Smooth muscle cell (in vitro differentiated cells): ENCODE measurements at regions not wholly inside any gene's neighbourhood (a gene's known extent, or its start where the extent isn't known, plus 50 kb on each side); places are given as distances from the start of the nearest gene placed in this dataset.

Experiments used
- DNase-seq: peaks from one replicate; lab custom pipeline; 2025; ENCODE audit not compliant: unreplicated experiment; lab: John Stamatoyannopoulos, UW
- H2AFZ ChIP-seq: fragments of 200-600 bp; sonication (generic); 2 replicates; pipeline ENCODE4 v1.6.0; 2016; ENCODE audit warnings: antibody characterized with exemption, low read depth, mild to moderate bottlenecking
- H3F3A ChIP-seq: fragments of 200-600 bp; sonication (generic); 2 replicates; pipeline ENCODE4 v1.6.0; 2017; ENCODE audit warnings: antibody characterized with exemption, low read depth
- H3K27ac ChIP-seq: fragments of 200-600 bp; sonication (generic); 2 replicates; pipeline ENCODE4 v1.5.1; 2016; ENCODE audit warnings: low read depth, mild to moderate bottlenecking
- H3K27me3 ChIP-seq: fragments of 200-600 bp; sonication (generic); 2 replicates; pipeline ENCODE4 v1.6.1; 2016; ENCODE audit warnings: low read depth, mild to moderate bottlenecking
- H3K36me3 ChIP-seq: fragments of 200-600 bp; sonication (generic); 2 replicates; pipeline ENCODE4 v1.5.1; 2016; ENCODE audit warnings: low read depth
- H3K4me1 ChIP-seq: fragments of 200-600 bp; sonication (generic); 2 replicates; pipeline ENCODE4 v1.5.1; 2016; ENCODE audit warnings: low read depth
- H3K4me2 ChIP-seq: fragments of 200-600 bp; sonication (generic); 2 replicates; pipeline ENCODE4 v1.6.0; 2016; ENCODE audit warnings: mild to moderate bottlenecking
- H3K4me3 ChIP-seq: fragments of 200-600 bp; sonication (generic); 2 replicates; pipeline ENCODE4 v1.5.1; 2016; ENCODE audit warnings: mild to moderate bottlenecking
- H3K79me2 ChIP-seq: fragments of 200-600 bp; sonication (generic); 2 replicates; pipeline ENCODE4 v1.6.0; 2016; ENCODE audit warnings: low read depth, mild to moderate bottlenecking
- H3K9ac ChIP-seq: fragments of 200-600 bp; sonication (generic); 2 replicates; pipeline ENCODE4 v1.6.0; 2016; ENCODE audit warnings: low read depth
- H3K9me3 ChIP-seq: fragments of 200-600 bp; sonication (generic); replicated peaks from 2 replicates; pipeline ENCODE4 v1.5.1; 2016; ENCODE audit warnings: low read depth
- H4K20me1 ChIP-seq: fragments of 200-600 bp; sonication (generic); 2 replicates; pipeline ENCODE4 v1.6.0; 2016; ENCODE audit warnings: low read depth
- CTCF ChIP-seq: fragments of 200-600 bp; sonication (generic); IDR thresholded peaks from 2 replicates; pipeline ENCODE4 v1.5.1; 2017; ENCODE audit warnings: borderline replicate concordance, mild to moderate bottlenecking, antibody characterized with exemption; ENCODE audit not compliant: insufficient read depth, poor library complexity, severe bottlenecking
- WGBS: methylation state at CpG from one replicate; pipeline ENCODE4 v1.1.7; 2016; ENCODE audit warnings: low lambda C conversion rate; 5-methylcytosine and 5-hydroxymethylcytosine counted together

- Histone ChIP-seq H3K4me1 (no peaks in the 10 kb centered on the region), H3K4me3 (no peak overlapping the region), H3K9me3 (no peaks in the 10 kb centered on the region), H2AFZ (no peak overlapping the region), H3K27ac (no peak overlapping the region), H3K36me3 (no peaks in the 10 kb centered on the region), H3K79me2 (no peaks in the 10 kb centered on the region), H3K27me3 (no peaks in the 10 kb centered on the region), H4K20me1 (no peaks in the 10 kb centered on the region), H3K9ac (no peak overlapping the region), H3F3A (no peaks in the 10 kb centered on the region), H3K4me2 (no peak overlapping the region)
- DNase-seq: no peak
- TF ChIP-seq CTCF: no peak
Observed at GRCh38 chr3:103752986-103753385, 1318.2 kb downstream of the ZPLD1 start.

GRCh38 chr3:103767635-103768034 lies 1332.8 kb downstream of the ZPLD1 start:
- H3K27ac ChIP-seq: no peak overlapping the region
- 94% methylated on average over 12 of the region's 12 CpGs for WGBS
- no peaks in the 10 kb centered on the region for H3K79me2 ChIP-seq
- no peaks in the 10 kb centered on the region for H3K27me3 ChIP-seq
- H3K4me1 ChIP-seq: no peaks in the 10 kb centered on the region
- no peaks in the 10 kb centered on the region for H3K36me3 ChIP-seq
- peaks cover 5% of the 10 kb centered on the region for H3K9me3 ChIP-seq
- H3K9ac ChIP-seq: no peak overlapping the region
- DNase-seq: no peak
- H3F3A ChIP-seq: no peaks in the 10 kb centered on the region
- no peak overlapping the region for H3K4me2 ChIP-seq
- no peak for TF ChIP-seq CTCF
- H3K4me3 ChIP-seq: no peak overlapping the region
- H4K20me1 ChIP-seq: no peaks in the 10 kb centered on the region
- H2AFZ ChIP-seq: no peak overlapping the region

- no peak for TF ChIP-seq CTCF
- H3K9ac ChIP-seq: no peak overlapping the region
- no peak for DNase-seq
- no peaks in the 10 kb centered on the region for H3K27me3 ChIP-seq
- H2AFZ ChIP-seq: no peak overlapping the region
- no peaks in the 10 kb centered on the region for H3K4me1 ChIP-seq
- no peaks in the 10 kb centered on the region for H4K20me1 ChIP-seq
- no peaks in the 10 kb centered on the region for H3K9me3 ChIP-seq
- no peak overlapping the region for H3K27ac ChIP-seq
- no peaks in the 10 kb centered on the region for H3F3A ChIP-seq
- H3K4me2 ChIP-seq: no peak overlapping the region
- 36% methylated on average over 2 of the region's 2 CpGs for WGBS
- H3K36me3 ChIP-seq: no peaks in the 10 kb centered on the region
- no peaks in the 10 kb centered on the region for H3K79me2 ChIP-seq
- H3K4me3 ChIP-seq: no peak overlapping the region
Observed at GRCh38 chr3:103785017-103785416, 1350.2 kb downstream of the ZPLD1 start.

- Histone ChIP-seq H3K9ac (no peak overlapping the region), H3K9me3 (no peaks in the 10 kb centered on the region), H3K36me3 (no peaks in the 10 kb centered on the region), H3K4me2 (no peak overlapping the region), H3K79me2 (no peaks in the 10 kb centered on the region), H2AFZ (no peak overlapping the region), H3K4me3 (no peak overlapping the region), H3K27ac (no peak overlapping the region), H3F3A (no peaks in the 10 kb centered on the region), H3K27me3 (no peaks in the 10 kb centered on the region), H3K4me1 (no peaks in the 10 kb centered on the region), H4K20me1 (no peaks in the 10 kb centered on the region)
- 83% methylated on average over 1 of the region's 1 CpG for WGBS
- no peak for DNase-seq
- TF ChIP-seq CTCF: no peak
Observed at GRCh38 chr3:103785537-103785936, 1350.7 kb downstream of the ZPLD1 start.
